ENCODE measurements at regions not wholly inside any gene's neighbourhood (a gene's known extent, or its start where the extent isn't known, plus 50 kb on each side); places are given as distances from the start of the nearest gene placed in this dataset.

- DNase-seq (ENCODE audit: low spot score in 2 of 2) (no peak), FAIRE-seq (no peak)
Observed at GRCh38 chr14:97230051-97230450, 432.9 kb downstream of the VRK1 start.

GRCh38 chr14:97233319-97233985 is 436.3 kb downstream of the VRK1 start:
- FAIRE-seq (no peak), DNase-seq (ENCODE audit: low spot score in 2 of 2) (no peak)

GRCh38 chr14:97246648-97247047 is 449.5 kb downstream of the VRK1 start:
- no peak for DNase-seq (ENCODE audit: low spot score in 2 of 2)
- no peak for FAIRE-seq

- no peak for DNase-seq (ENCODE audit: low spot score in 2 of 2)
- FAIRE-seq: no peak
Observed at GRCh38 chr14:97248973-97249372, 451.8 kb downstream of the VRK1 start.

- no peak for DNase-seq (ENCODE audit: low spot score in 2 of 2)
Observed at GRCh38 chr14:97250931-97251330, 453.7 kb downstream of the VRK1 start.

GRCh38 chr14:97251491-97252155 is 454.4 kb downstream of the VRK1 start:
- no peak for FAIRE-seq
- no peak for DNase-seq (ENCODE audit: low spot score in 2 of 2)

More at GRCh38 chr14:97250931-97251330, 453.7 kb downstream of the VRK1 start:
- FAIRE-seq: no peak

GRCh38 chr14:97253756-97254155 is 456.6 kb downstream of the VRK1 start:
- DNase-seq (ENCODE audit: low spot score in 2 of 2): no peak
- no peak for FAIRE-seq

GRCh38 chr14:97262336-97262735 is 465.2 kb downstream of the VRK1 start:
- FAIRE-seq: no peak
- DNase-seq (ENCODE audit: low spot score in 2 of 2): no peak

- DNase-seq (ENCODE audit: low spot score in 2 of 2) (no peak), FAIRE-seq (no peak)
Observed at GRCh38 chr14:97264516-97265230, 467.5 kb downstream of the VRK1 start.

GRCh38 chr14:97266653-97267052 is 469.5 kb downstream of the VRK1 start:
- FAIRE-seq: no peak
- DNase-seq (ENCODE audit: low spot score in 2 of 2): no peak

- DNase-seq (ENCODE audit: low spot score in 2 of 2) (no peak), FAIRE-seq (no peak)
Observed at GRCh38 chr14:97267509-97267908, 470.3 kb downstream of the VRK1 start.

- no peak for DNase-seq (ENCODE audit: low spot score in 2 of 2)
Observed at GRCh38 chr14:97268097-97268496, 470.9 kb downstream of the VRK1 start.

GRCh38 chr14:97270308-97270707 is 473.1 kb downstream of the VRK1 start:
- FAIRE-seq (no peak), DNase-seq (ENCODE audit: low spot score in 2 of 2) (no peak)

More at GRCh38 chr14:97268097-97268496, 470.9 kb downstream of the VRK1 start:
- no peak for FAIRE-seq

GRCh38 chr14:97271451-97271960 is 474.3 kb downstream of the VRK1 start:
- DNase-seq (ENCODE audit: low spot score in 2 of 2) (no peak), FAIRE-seq (no peak)

- DNase-seq (ENCODE audit: low spot score in 2 of 2) (no peak), FAIRE-seq (no peak)
Observed at GRCh38 chr14:97273540-97273939, 476.4 kb downstream of the VRK1 start.

- no peak for DNase-seq (ENCODE audit: low spot score in 2 of 2)
- FAIRE-seq: no peak
Observed at GRCh38 chr14:97274626-97275025, 477.4 kb downstream of the VRK1 start.

- FAIRE-seq: no peak
- no peak for DNase-seq (ENCODE audit: low spot score in 2 of 2)
Observed at GRCh38 chr14:97275276-97275675, 478.1 kb downstream of the VRK1 start.

GRCh38 chr14:97276573-97276972 is 479.4 kb downstream of the VRK1 start:
- DNase-seq (ENCODE audit: low spot score in 2 of 2): no peak
- no peak for FAIRE-seq

- FAIRE-seq (no peak), DNase-seq (ENCODE audit: low spot score in 2 of 2) (no peak)
Observed at GRCh38 chr14:97277711-97278110, 480.5 kb downstream of the VRK1 start.

- DNase-seq (ENCODE audit: low spot score in 2 of 2): no peak
- no peak for FAIRE-seq
Observed at GRCh38 chr14:97280526-97280925, 483.3 kb downstream of the VRK1 start.

- no peak for FAIRE-seq
- DNase-seq (ENCODE audit: low spot score in 2 of 2): no peak
Observed at GRCh38 chr14:97281741-97282140, 484.6 kb downstream of the VRK1 start.
